ENCODE measurements at regions not wholly inside any gene's neighbourhood (a gene's known extent, or its start where the extent isn't known, plus 50 kb on each side); places are given as distances from the start of the nearest gene placed in this dataset.

- no peak overlapping the region for H3K27ac ChIP-seq
- no peak for DNase-seq (ENCODE audit: low read depth, low spot score)
These were observed 320.7 kb downstream of the SEC14L1 start for GRCh38 chr17:77461277-77462057.

DNA sequence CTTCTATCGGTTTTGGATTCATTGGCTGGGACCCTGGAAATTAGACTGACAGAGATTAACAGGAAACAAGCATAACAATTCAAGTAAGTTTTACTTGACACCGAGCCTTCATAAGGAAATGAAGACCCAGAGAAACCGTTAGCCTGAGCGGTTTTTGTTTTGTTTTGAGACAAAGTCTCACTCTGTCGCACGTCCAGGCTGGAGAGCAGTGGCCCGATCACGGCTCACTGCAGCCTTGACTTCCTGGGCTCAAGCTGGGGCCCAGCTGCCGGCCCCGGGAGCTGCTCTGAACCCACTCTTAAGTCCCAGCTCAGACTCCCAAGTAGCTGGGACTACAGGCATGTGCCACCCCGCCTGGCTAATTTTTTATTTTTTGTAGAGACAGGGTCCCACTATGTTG, 321.3 kb downstream of the SEC14L1 start:
- DNase-seq (ENCODE audit: low read depth, low spot score) = no peak
- no peak overlapping the region for H3K27ac ChIP-seq

GRCh38 chr17:77462553-77463497, 322.1 kb downstream of the SEC14L1 start:
- no peak overlapping the region for H3K27ac ChIP-seq
- no peak for DNase-seq (ENCODE audit: low read depth, low spot score)

GRCh38 chr17:77464988-77465357, 324.2 kb downstream of the SEC14L1 start:
- no peak for DNase-seq (ENCODE audit: low read depth, low spot score)
- peak overlapping the region; percentile 84 for H3K27ac ChIP-seq

DNA sequence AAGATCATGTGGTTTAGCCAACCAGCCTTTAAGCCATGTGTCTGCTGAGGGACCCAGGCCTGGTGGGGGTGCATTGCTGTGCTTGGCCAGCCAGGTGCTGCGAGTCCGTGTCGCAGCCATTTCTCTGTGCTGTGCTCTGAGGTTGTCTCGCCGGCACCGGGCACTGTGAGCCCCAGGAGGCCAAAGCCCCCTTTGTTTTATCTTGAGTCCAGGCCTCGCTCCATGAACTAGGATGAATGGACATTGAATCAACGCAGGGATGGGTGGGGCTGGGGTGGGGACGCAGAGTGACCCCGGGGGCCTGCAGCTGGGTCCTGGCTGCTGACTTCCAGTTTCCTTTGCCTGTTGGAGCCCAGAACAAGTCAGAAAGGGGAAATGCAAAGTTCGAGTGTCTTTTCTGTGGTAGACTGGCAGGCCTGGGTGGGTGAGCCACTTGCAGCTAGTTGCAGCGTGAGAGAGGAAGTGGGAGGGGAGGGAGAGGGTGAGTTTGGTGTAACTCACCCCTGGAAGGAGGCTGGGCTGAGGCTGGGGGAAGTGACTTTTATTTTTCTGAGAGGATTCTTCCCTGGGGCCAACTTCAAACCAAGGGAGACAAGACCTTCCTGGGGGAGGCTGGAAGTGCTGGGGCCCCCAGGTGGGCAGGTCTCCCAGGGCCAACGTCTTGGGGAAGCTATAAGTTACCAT, 324.7 kb downstream of the SEC14L1 start:
- H3K27ac ChIP-seq = peak overlapping the region; percentile 84

DNA sequence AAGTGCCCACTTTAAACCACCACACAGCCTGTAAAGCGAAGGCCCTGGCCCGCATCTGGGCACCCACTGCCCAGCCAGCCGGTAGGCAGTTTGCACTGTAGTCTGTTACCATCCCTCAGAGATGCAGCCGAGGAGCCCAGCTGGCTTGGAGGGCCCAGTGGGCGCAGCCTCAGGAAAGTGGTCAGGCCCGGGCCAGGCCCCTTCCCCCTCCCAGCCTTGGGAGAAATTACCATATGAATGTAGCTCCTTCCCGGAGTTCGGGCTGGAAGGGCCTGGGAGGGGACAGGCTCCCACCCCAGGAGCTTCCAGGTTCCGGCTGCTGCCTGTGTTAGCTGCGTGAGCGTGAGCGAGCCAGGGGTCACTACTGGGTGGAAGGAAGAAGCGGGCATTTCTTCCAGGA, 325.4 kb downstream of the SEC14L1 start:
- H3K27ac ChIP-seq = peak overlapping the region; percentile 84
- DNase-seq (ENCODE audit: low read depth, low spot score) = no peak

More for the DNA sequence above, 324.7 kb downstream of the SEC14L1 start:
- no peak for DNase-seq (ENCODE audit: low read depth, low spot score)

DNA sequence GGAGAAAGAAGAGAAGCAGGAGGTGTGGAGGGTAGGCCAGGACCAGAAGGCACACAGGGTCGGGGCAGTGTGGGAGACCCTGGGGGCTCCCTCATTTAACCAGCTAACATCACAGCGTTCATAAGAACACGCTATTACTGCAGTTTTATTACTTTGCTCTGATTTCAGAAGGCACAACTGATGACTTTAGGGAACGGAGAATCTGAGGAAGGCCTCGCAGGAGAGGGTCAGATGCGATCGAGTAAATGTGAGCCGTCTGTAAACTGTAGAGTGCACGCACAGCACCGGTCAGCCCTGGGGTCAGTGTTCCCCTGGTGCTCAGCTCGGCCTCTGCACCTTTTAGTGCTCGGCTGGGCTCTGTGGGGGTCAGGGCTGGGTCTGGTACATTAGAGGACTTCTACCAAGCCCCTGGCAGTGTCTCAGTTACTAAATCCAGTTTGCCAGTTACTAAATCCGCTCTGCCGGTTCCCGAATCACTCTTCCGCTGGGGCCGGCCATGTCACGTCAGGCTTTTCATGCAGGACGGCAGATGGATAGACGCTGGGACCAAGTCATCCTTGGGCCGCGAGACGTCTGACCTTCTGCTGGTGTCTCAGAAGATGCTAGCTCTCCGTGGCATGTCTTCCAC, 325.9 kb downstream of the SEC14L1 start:
- no peak for DNase-seq (ENCODE audit: low read depth, low spot score)
- H3K27ac ChIP-seq = peak overlapping the region; percentile 84

DNA sequence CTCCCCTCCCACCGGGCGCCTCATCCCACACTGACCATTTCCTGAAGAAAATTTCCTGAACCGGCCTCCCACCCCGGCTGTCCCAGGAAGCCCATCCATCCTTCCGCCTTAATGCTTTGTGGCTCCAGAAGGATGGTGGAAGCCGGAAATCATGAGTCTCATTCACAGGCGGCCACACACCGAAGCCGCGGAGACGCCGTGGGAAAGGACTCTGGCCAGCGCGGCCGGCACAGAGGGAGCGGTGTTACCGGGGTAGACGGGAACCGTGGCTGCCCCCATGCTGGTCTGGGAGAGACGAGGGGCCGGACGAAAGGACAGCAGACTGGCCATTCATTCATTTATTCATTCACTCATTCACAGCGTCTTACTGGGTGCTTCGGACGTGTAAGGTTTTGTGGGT, 326.8 kb downstream of the SEC14L1 start:
- H3K27ac ChIP-seq = no peak overlapping the region

GRCh38 chr17:77468897-77469296, 328.1 kb downstream of the SEC14L1 start:
- H3K27ac ChIP-seq = no peak overlapping the region
- no peak for DNase-seq (ENCODE audit: low read depth, low spot score)

More for the DNA sequence above, 326.8 kb downstream of the SEC14L1 start:
- no peak for DNase-seq (ENCODE audit: low read depth, low spot score)

DNA sequence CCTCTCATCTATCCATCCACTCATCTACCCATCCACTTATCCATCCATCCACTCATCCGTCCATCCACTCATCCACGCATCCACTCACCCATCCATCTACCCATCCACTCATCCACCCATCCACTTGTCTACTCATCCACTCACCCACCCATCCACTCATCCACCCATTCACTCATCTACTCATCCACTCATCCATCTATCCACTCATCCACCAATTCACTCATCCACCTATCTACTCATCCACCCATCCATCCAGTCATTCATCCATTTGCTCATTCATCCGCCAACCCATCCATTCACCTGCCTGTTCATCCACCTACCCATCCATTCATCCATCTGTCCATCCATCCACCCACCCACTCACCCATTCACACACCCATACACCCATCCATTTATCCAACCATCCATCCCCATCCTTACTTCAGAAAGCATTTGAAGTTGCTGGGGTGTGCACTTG, 329.6 kb downstream of the SEC14L1 start:
- peak overlapping the region; percentile 82 for H3K27ac ChIP-seq

GRCh38 chr17:77470800-77471733, 330.3 kb downstream of the SEC14L1 start:
- H3K27ac ChIP-seq = peak overlapping the region; percentile 82
- no peak for DNase-seq (ENCODE audit: low read depth, low spot score)

More for the DNA sequence above, 329.6 kb downstream of the SEC14L1 start:
- DNase-seq (ENCODE audit: low read depth, low spot score) = no peak

GRCh38 chr17:77471984-77472461, 331.3 kb downstream of the SEC14L1 start:
- no peak for DNase-seq (ENCODE audit: low read depth, low spot score)
- peak overlapping the region; percentile 82 for H3K27ac ChIP-seq

DNA sequence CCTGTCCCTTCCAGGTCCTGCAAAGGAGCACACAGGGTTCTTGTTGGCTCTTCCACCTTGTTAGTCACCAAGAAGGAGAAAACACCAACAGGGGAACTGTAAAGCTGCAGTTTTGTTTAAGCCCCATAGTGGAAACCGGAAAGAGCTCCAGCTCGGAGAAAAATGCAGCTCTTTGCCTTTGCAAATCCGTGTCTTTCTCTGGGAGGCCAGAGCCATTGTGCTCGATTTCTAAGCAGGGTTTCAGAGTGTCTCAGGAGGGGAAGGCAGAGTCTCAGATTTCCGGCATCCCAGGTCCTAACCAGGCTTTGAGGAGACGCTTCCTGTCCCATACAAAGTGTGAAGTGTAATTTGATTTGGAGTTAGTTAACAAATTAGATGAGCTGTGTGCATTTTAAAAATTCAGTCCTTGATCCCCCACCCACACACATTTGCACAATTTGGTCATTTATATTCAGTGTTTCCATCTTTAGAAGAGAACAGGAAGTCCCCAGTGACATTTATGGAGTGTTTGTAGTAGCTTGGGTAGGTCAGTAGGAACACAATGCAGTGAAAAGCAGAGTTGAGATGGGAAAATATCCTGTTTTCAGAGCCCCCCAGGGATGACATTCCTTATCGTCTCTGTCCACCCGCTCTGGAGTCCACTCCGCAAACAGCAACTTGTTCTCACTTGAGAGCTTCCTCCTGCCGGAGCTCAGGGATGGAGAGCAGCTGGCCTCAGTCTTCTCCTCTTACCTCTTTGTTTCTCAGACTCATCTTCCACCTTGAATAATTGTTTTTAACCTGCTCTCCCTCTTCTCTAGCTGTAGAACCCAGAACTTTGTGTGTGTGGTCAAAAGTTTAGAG, 331.9 kb downstream of the SEC14L1 start:
- H3K27ac ChIP-seq = peak overlapping the region; percentile 82
- DNase-seq (ENCODE audit: low read depth, low spot score) = no peak

GRCh38 chr17:77473615-77474226, 333.0 kb downstream of the SEC14L1 start:
- peak; percentile 57 for DNase-seq (ENCODE audit: low read depth, low spot score)
- peak overlapping the region; percentile 82 for H3K27ac ChIP-seq

GRCh38 chr17:77474292-77474988, 333.7 kb downstream of the SEC14L1 start:
- no peak for DNase-seq (ENCODE audit: low read depth, low spot score)

GRCh38 chr17:77475016-77475976, 334.5 kb downstream of the SEC14L1 start:
- DNase-seq (ENCODE audit: low read depth, low spot score) = peak; percentile 27
- peak overlapping the region; percentile 82 for H3K27ac ChIP-seq

More at GRCh38 chr17:77474292-77474988, 333.7 kb downstream of the SEC14L1 start:
- peak overlapping the region; percentile 82 for H3K27ac ChIP-seq
